K562 (cell line): ENCODE measurements at regions not wholly inside any gene's neighbourhood (a gene's known extent, or its start where the extent isn't known, plus 50 kb on each side); places are given as distances from the start of the nearest gene placed in this dataset.

ENCODE experiments used
- BHLHE40 ChIP-seq: IDR thresholded peaks from 2 replicates; pipeline ENCODE4 v1.6.1; 2011; ENCODE audit warnings: low read length, improper control_type of control experiment
- NBN ChIP-seq: fragments of 450-650 bp; IDR thresholded peaks from 2 replicates; pipeline ENCODE4 v1.6.1; 2016; ENCODE audit warnings: low read depth, mild to moderate bottlenecking
- NFIC ChIP-seq: fragments of 450-650 bp; IDR thresholded peaks from 2 replicates; pipeline ENCODE4 v1.6.1; 2017; ENCODE audit warnings: mild to moderate bottlenecking, inconsistent platforms
- TEAD4 ChIP-seq, 2 experiments: sonication (generic) in 1 of 2; formaldehyde crosslinking in 1 of 2; IDR thresholded peaks; 2 replicates each; pipeline versions ENCODE4 v1.6.1 to v1.8.0; 2012 to 2022; ENCODE audit warnings: borderline replicate concordance in 1 of 2, inconsistent platforms in 1 of 2, low read length in 1 of 2, mild to moderate bottlenecking in 1 of 2, missing genetic modification reagents in 1 of 2
- ZNF274 ChIP-seq: IDR thresholded peaks from 2 replicates; pipeline ENCODE4 v1.6.1; 2011; ENCODE audit warnings: low read depth, mild to moderate bottlenecking, low read length, moderate library complexity, borderline replicate concordance
- TF ChIP-seq, protein P1 (sequence below): sonication (generic); formaldehyde crosslinking; IDR thresholded peaks from 2 replicates; pipeline ENCODE4 v1.8.0; 2022; ENCODE audit warnings: mild to moderate bottlenecking, missing genetic modification reagents, borderline replicate concordance
- TF ChIP-seq, protein P2 (sequence below): sonication (generic); formaldehyde crosslinking; IDR thresholded peaks from 2 replicates; pipeline ENCODE4 v1.8.0; 2022; ENCODE audit warnings: missing genetic modification reagents, mild to moderate bottlenecking, borderline replicate concordance
- TF ChIP-seq, protein P3 (sequence below): sonication (generic); formaldehyde crosslinking; IDR thresholded peaks from 2 replicates; pipeline ENCODE4 v1.8.1; 2023; ENCODE audit warnings: mild to moderate bottlenecking, missing genetic modification reagents
- TF ChIP-seq, protein P4 (sequence below), 2 experiments: fragments of 450-650 bp in 1 of 2; IDR thresholded peaks; 2 replicates each; pipeline ENCODE4 v1.6.1; 2011 to 2017; ENCODE audit warnings: low read depth in 2 of 2, antibody characterized with exemption in 1 of 2, borderline replicate concordance in 1 of 2, low read length in 1 of 2, mild to moderate bottlenecking in 1 of 2, mixed read lengths in 1 of 2; ENCODE audit not compliant: control insufficient read depth in 1 of 2

DNA sequence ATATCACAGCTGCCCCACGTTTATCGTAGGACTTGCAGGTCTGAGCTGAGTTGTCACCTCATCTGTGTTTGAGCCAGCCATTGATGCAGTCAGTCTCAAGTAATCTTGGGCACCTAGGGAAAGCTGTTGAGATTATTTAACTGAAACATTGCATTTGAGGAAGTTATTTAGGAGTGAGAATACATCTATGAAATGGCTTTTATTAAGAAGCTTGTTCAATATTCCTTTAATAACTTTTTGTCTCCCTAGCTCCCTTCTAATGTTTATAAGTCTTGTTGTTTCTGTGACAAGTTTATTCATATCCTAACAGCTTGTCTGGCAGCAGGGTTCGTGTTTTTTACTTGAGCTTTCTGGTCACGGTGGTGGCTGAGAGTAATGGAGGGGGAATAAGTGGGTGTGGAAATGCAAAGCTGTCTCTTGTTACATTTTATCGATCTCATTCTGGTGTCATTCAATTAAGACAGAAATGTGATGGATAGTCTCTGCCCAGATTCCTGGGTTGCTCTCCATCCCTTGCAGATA is 555.9 kb downstream of the USP25 start:
- TF ChIP-seq, protein P1, sequence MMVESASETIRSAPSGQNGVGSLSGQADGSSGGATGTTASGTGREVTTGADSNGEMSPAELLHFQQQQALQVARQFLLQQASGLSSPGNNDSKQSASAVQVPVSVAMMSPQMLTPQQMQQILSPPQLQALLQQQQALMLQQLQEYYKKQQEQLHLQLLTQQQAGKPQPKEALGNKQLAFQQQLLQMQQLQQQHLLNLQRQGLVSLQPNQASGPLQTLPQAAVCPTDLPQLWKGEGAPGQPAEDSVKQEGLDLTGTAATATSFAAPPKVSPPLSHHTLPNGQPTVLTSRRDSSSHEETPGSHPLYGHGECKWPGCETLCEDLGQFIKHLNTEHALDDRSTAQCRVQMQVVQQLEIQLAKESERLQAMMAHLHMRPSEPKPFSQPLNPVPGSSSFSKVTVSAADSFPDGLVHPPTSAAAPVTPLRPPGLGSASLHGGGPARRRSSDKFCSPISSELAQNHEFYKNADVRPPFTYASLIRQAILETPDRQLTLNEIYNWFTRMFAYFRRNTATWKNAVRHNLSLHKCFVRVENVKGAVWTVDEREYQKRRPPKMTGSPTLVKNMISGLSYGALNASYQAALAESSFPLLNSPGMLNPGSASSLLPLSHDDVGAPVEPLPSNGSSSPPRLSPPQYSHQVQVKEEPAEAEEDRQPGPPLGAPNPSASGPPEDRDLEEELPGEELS (CRISPR knock-in tag), result no peak
- TF ChIP-seq ZNF274, result no peak
- TF ChIP-seq, protein P2, sequence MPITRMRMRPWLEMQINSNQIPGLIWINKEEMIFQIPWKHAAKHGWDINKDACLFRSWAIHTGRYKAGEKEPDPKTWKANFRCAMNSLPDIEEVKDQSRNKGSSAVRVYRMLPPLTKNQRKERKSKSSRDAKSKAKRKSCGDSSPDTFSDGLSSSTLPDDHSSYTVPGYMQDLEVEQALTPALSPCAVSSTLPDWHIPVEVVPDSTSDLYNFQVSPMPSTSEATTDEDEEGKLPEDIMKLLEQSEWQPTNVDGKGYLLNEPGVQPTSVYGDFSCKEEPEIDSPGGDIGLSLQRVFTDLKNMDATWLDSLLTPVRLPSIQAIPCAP, result no peak
- TF ChIP-seq, protein P3, sequence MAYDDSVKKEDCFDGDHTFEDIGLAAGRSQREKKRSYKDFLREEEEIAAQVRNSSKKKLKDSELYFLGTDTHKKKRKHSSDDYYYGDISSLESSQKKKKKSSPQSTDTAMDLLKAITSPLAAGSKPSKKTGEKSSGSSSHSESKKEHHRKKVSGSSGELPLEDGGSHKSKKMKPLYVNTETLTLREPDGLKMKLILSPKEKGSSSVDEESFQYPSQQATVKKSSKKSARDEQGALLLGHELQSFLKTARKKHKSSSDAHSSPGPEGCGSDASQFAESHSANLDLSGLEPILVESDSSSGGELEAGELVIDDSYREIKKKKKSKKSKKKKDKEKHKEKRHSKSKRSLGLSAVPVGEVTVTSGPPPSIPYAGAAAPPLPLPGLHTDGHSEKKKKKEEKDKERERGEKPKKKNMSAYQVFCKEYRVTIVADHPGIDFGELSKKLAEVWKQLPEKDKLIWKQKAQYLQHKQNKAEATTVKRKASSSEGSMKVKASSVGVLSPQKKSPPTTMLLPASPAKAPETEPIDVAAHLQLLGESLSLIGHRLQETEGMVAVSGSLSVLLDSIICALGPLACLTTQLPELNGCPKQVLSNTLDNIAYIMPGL (CRISPR knock-in tag), result no peak
- TF ChIP-seq TEAD4 (IDR thresholded peaks at IDR 0.05; ENCODE audit: low read length), result no peak
- no peak for TF ChIP-seq TEAD4 (CRISPR knock-in tag; IDR thresholded peaks at IDR 0.05; ENCODE audit: borderline replicate concordance)
- no peak for TF ChIP-seq BHLHE40
- TF ChIP-seq NBN, result no peak
- TF ChIP-seq, protein P4, sequence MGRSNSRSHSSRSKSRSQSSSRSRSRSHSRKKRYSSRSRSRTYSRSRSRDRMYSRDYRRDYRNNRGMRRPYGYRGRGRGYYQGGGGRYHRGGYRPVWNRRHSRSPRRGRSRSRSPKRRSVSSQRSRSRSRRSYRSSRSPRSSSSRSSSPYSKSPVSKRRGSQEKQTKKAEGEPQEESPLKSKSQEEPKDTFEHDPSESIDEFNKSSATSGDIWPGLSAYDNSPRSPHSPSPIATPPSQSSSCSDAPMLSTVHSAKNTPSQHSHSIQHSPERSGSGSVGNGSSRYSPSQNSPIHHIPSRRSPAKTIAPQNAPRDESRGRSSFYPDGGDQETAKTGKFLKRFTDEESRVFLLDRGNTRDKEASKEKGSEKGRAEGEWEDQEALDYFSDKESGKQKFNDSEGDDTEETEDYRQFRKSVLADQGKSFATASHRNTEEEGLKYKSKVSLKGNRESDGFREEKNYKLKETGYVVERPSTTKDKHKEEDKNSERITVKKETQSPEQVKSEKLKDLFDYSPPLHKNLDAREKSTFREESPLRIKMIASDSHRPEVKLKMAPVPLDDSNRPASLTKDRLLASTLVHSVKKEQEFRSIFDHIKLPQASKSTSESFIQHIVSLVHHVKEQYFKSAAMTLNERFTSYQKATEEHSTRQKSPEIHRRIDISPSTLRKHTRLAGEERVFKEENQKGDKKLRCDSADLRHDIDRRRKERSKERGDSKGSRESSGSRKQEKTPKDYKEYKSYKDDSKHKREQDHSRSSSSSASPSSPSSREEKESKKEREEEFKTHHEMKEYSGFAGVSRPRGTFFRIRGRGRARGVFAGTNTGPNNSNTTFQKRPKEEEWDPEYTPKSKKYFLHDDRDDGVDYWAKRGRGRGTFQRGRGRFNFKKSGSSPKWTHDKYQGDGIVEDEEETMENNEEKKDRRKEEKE (IDR thresholded peaks at IDR 0.05; ENCODE audit: borderline replicate concordance in 1 of 2, control insufficient read depth in 1 of 2, low read depth in 2 of 2, low read length in 1 of 2), result no peak
- no peak for TF ChIP-seq NFIC
